IMR-90 (cell line): ENCODE measurements at regions not wholly inside any gene's neighbourhood (a gene's known extent, or its start where the extent isn't known, plus 50 kb on each side); places are given as distances from the start of the nearest gene placed in this dataset.

Experiments used
- ATAC-seq: fragments of 200-7000 bp; cut with Tn5 transposase; 2 replicates; pipeline ENCODE4 v1.9.1; 2020; ENCODE audit warnings: low read depth, mild to moderate bottlenecking, moderate library complexity
- BruUV-seq: library from RNA; stranded (reverse); fragments of 400-500 nt; replicated peaks from 2 replicates; lab custom pipeline; 2021; lab: Mats Ljungman, UMichigan
- CTCF ChIA-PET: fragments of 300-600 bp; formaldehyde crosslinking; extraction: SDS; loops from one replicate; lab custom pipeline; 2021; ENCODE audit warnings: antibody characterized with exemption; lab: Yijun Ruan, JAX
- POLR2A ChIA-PET: fragments of 300-600 bp; sonication (Branson Sonifier 250); formaldehyde crosslinking; loops from one replicate; lab custom pipeline; 2022; ENCODE audit warnings: antibody characterized with exemption; ENCODE audit not compliant: unreplicated experiment; lab: Charles Lee
- DNase-seq: peaks from one replicate; pipeline ENCODE4 v3.0.0; 2013
- H2AFZ ChIP-seq: replicated peaks from 2 replicates; pipeline ENCODE3; 2013; ENCODE audit warnings: low read length, mild to moderate bottlenecking; ENCODE audit not compliant: poor library complexity
- H2AK5ac ChIP-seq: 2 replicates; pipeline ENCODE4 v1.6.1; 2013; ENCODE audit warnings: low read depth, low read length, inconsistent platforms
- H2AK9ac ChIP-seq: replicated peaks from 2 replicates; pipeline ENCODE3; 2013; ENCODE audit warnings: mild to moderate bottlenecking, low read depth, low read length, moderate library complexity; ENCODE audit not compliant: poor library complexity
- H2BK120ac ChIP-seq: 2 replicates; pipeline ENCODE4 v1.6.1; 2013; ENCODE audit warnings: low read depth, low read length, inconsistent platforms
- H2BK15ac ChIP-seq: 3 replicates; pipeline ENCODE4 v1.6.1; 2013; ENCODE audit warnings: low read depth, low read length, inconsistent platforms
- H2BK20ac ChIP-seq: 2 replicates; pipeline ENCODE4 v1.6.1; 2013; ENCODE audit warnings: low read depth, mild to moderate bottlenecking, inconsistent platforms, low read length, moderate library complexity
- H2BK5ac ChIP-seq: 2 replicates; pipeline ENCODE4 v1.6.1; 2013; ENCODE audit warnings: mild to moderate bottlenecking, low read depth, low read length, inconsistent platforms; ENCODE audit not compliant: poor library complexity, severe bottlenecking
- H3K14ac ChIP-seq: replicated peaks from 2 replicates; pipeline ENCODE4 v1.6.1; 2013; ENCODE audit warnings: low read depth, low read length, inconsistent platforms
- H3K18ac ChIP-seq: 2 replicates; pipeline ENCODE4 v1.6.1; 2013; ENCODE audit warnings: low read depth, low read length, control low read depth
- H3K23ac ChIP-seq: 2 replicates; pipeline ENCODE4 v1.6.1; 2013; ENCODE audit warnings: low read depth, low read length, inconsistent platforms
- H3K27ac ChIP-seq: 2 replicates; pipeline ENCODE4 v1.5.1; 2013; ENCODE audit warnings: mild to moderate bottlenecking, control low read depth, low read length; ENCODE audit not compliant: insufficient read depth
- H3K27me3 ChIP-seq: 2 replicates; pipeline ENCODE4 v1.6.1; 2013; ENCODE audit warnings: low read length; ENCODE audit not compliant: control insufficient read depth, insufficient read depth
- H3K36me3 ChIP-seq: 2 replicates; pipeline ENCODE4 v1.6.1; 2013; ENCODE audit warnings: low read length, mixed read lengths; ENCODE audit not compliant: control insufficient read depth, insufficient read depth
- H3K4ac ChIP-seq: 2 replicates; pipeline ENCODE4 v1.6.1; 2013; ENCODE audit warnings: low read depth, low read length, inconsistent platforms
- H3K4me1 ChIP-seq: 2 replicates; pipeline ENCODE4 v1.6.1; 2013; ENCODE audit warnings: low read length, mixed read lengths; ENCODE audit not compliant: control insufficient read depth, insufficient read depth
- H3K4me2 ChIP-seq: 2 replicates; pipeline ENCODE4 v1.6.1; 2013; ENCODE audit warnings: low read depth, mild to moderate bottlenecking, control low read depth, low read length, moderate library complexity
- H3K4me3 ChIP-seq: 2 replicates; pipeline ENCODE4 v1.5.1; 2013; ENCODE audit warnings: low read depth, mild to moderate bottlenecking, control low read depth, low read length, moderate library complexity; ENCODE audit not compliant: insufficient read depth
- H3K56ac ChIP-seq: 2 replicates; pipeline ENCODE4 v1.6.1; 2013; ENCODE audit warnings: low read length, inconsistent platforms; ENCODE audit not compliant: insufficient read depth; ENCODE audit errors: extremely low read depth
- H3K79me1 ChIP-seq, 2 experiments: 2 replicates each; pipeline ENCODE4 v1.6.1; 2013; ENCODE audit warnings: low read length in 2 of 2, inconsistent platforms in 1 of 2, low read depth in 1 of 2
- H3K9ac ChIP-seq: 2 replicates; pipeline ENCODE4 v1.6.1; 2013; ENCODE audit warnings: low read depth, low read length, control low read depth
- H3K9me1 ChIP-seq: 2 replicates; pipeline ENCODE4 v1.6.1; 2013; ENCODE audit warnings: low read length, inconsistent platforms; ENCODE audit not compliant: insufficient read depth
- H3K9me3 ChIP-seq: 2 replicates; pipeline ENCODE4 v1.6.1; 2013; ENCODE audit warnings: low read length; ENCODE audit not compliant: control insufficient read depth, insufficient read depth
- H4K20me1 ChIP-seq: 2 replicates; pipeline ENCODE4 v1.6.1; 2013; ENCODE audit warnings: low read length, inconsistent platforms; ENCODE audit not compliant: insufficient read depth
- H4K5ac ChIP-seq: 2 replicates; pipeline ENCODE4 v1.6.1; 2013; ENCODE audit warnings: mild to moderate bottlenecking, low read depth, low read length, control low read depth
- H4K8ac ChIP-seq, 2 experiments: 2 replicates each; pipeline ENCODE4 v1.6.1; 2013; ENCODE audit warnings: low read depth in 2 of 2, low read length in 2 of 2, control low read depth in 1 of 2, inconsistent platforms in 1 of 2
- H4K91ac ChIP-seq: 2 replicates; pipeline ENCODE4 v1.6.1; 2013; ENCODE audit warnings: low read depth, low read length, inconsistent platforms; ENCODE audit not compliant: insufficient read depth
- BHLHE40 ChIP-seq: fragments of 150-350 bp; IDR thresholded peaks from 2 replicates; pipeline ENCODE4 v1.6.1; 2016; ENCODE audit warnings: mild to moderate bottlenecking, low read depth, low read length
- CEBPB ChIP-seq: IDR thresholded peaks from 2 replicates; pipeline ENCODE4 v1.6.1; 2012; ENCODE audit warnings: low read depth, low read length, improper control_type of control experiment
- CHD1 ChIP-seq: IDR thresholded peaks from 2 replicates; pipeline ENCODE4 v1.6.1; 2012; ENCODE audit warnings: low read depth, low read length, improper control_type of control experiment
- CTCF ChIP-seq: conservative IDR thresholded peaks from 2 replicates; pipeline ENCODE4 v1.5.1; 2012; ENCODE audit warnings: mild to moderate bottlenecking, low read depth, low read length, improper control_type of control experiment
- FOS ChIP-seq: fragments of 150-350 bp; IDR thresholded peaks from 2 replicates; pipeline ENCODE4 v1.6.1; 2016; ENCODE audit warnings: low read depth, low read length
- MAFK ChIP-seq: IDR thresholded peaks from 2 replicates; pipeline ENCODE4 v1.6.1; 2012; ENCODE audit warnings: low read depth, low read length, improper control_type of control experiment
- MAZ ChIP-seq: IDR thresholded peaks from 2 replicates; pipeline ENCODE4 v1.6.1; 2012; ENCODE audit warnings: low read depth, mild to moderate bottlenecking, low read length, improper control_type of control experiment, moderate library complexity, borderline replicate concordance
- MXI1 ChIP-seq: IDR thresholded peaks from 2 replicates; pipeline ENCODE4 v1.6.1; 2012; ENCODE audit warnings: low read depth, mild to moderate bottlenecking, low read length, moderate library complexity, borderline replicate concordance
- NFE2L2 ChIP-seq: fragments of 150-350 bp; IDR thresholded peaks from 2 replicates; pipeline ENCODE4 v1.6.1; 2016; ENCODE audit warnings: low read depth, mild to moderate bottlenecking, low read length
- POLR2A ChIP-seq: IDR thresholded peaks from 2 replicates; pipeline ENCODE4 v1.6.1; 2012; ENCODE audit warnings: mild to moderate bottlenecking, low read depth, low read length
- RAD21 ChIP-seq: IDR thresholded peaks from 2 replicates; pipeline ENCODE4 v1.6.1; 2012; ENCODE audit warnings: low read length, improper control_type of control experiment
- RCOR1 ChIP-seq: IDR thresholded peaks from 2 replicates; pipeline ENCODE4 v1.6.1; 2012; ENCODE audit warnings: mild to moderate bottlenecking, low read length, improper control_type of control experiment; ENCODE audit not compliant: insufficient replicate concordance
- RFX5 ChIP-seq: IDR thresholded peaks from 2 replicates; pipeline ENCODE4 v1.8.0; 2012; ENCODE audit warnings: low read depth, mild to moderate bottlenecking, low read length, moderate library complexity
- SMC3 ChIP-seq: fragments of 150-350 bp; IDR thresholded peaks from 2 replicates; pipeline ENCODE4 v1.6.1; 2016; ENCODE audit warnings: low read depth, mild to moderate bottlenecking, antibody characterized with exemption, low read length, moderate library complexity
- WGBS, 2 experiments: methylation state at CpG; one replicate each; pipeline versions ENCODE4 v1.1.5 to v1.1.7; 2013; ENCODE audit warnings: missing lambda C conversion rate in 2 of 2; ENCODE audit not compliant: insufficient read length in 1 of 2; ENCODE audit errors: extremely low coverage in 2 of 2; 5-methylcytosine and 5-hydroxymethylcytosine counted together
- dilution Hi-C: fragments of 300-500 bp; cut with HindIII; formaldehyde crosslinking; loops from one replicate; pipeline ENCODE4 v1.14.3; 2018; ENCODE audit warnings: low sequenced_read_pairs; ENCODE audit not compliant: unreplicated experiment
- in situ Hi-C: fragments of 300-500 bp; cut with MboI; formaldehyde crosslinking; loops from 3 replicates; pipeline ENCODE4 v1.14.3; 2019; ENCODE audit warnings: low sequenced_read_pairs, inconsistent platforms, mixed read lengths
- intact Hi-C: fragments of 100-400 bp; cut with micrococcal nuclease; formaldehyde crosslinking; loops from 2 replicates; pipeline ENCODE4 v1.10.0; 2022
- TF ChIP-seq, protein P1 (sequence below): fragments of 150-350 bp; IDR thresholded peaks from 2 replicates; pipeline ENCODE4 v1.6.1; 2016; ENCODE audit warnings: low read depth, mild to moderate bottlenecking, low read length, moderate library complexity, borderline replicate concordance
- TF ChIP-seq, protein P2 (sequence below): fragments of 150-350 bp; IDR thresholded peaks from 2 replicates; pipeline ENCODE4 v1.6.1; 2017; ENCODE audit warnings: mild to moderate bottlenecking, antibody characterized with exemption, low read length, low read depth

DNA sequence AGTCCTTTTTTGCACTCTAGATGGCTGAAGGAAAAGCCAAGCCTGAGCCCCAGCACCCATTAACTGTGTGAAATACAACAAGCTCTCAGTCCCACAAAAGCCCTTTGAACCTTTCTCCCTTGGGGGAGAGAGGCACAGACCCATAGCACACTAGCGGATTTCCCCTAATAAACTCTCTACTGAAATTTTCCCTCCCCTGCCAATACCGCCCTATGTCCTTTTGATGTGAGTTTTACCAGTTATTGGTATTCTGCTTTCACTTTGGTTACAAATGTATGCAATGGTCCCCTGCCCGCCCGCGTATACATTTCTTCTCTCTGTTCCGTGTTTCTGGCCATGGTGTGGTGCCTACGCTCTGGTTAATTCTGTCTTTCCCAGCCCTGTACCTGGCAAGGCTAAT lies 54.0 kb upstream of the MYO16 start:
- Histone ChIP-seq H3K18ac (no peak overlapping the region), H3K14ac (no peak overlapping the region), H2BK15ac (no peak overlapping the region), H2BK120ac (no peak overlapping the region), H3K4me3 (no peak overlapping the region), H3K23ac (no peak overlapping the region), H3K36me3 (no peaks in the 10 kb centered on the region), H3K27me3 (peaks cover 2% of the 10 kb centered on the region), H3K4ac (no peak overlapping the region), H2AK5ac (no peak overlapping the region), H3K79me1 (no peaks in the 10 kb centered on the region), H3K9me3 (no peaks in the 10 kb centered on the region; the same call in 1 of the 2 replicates), H2BK20ac (no peak overlapping the region), H4K20me1 (no peaks in the 10 kb centered on the region), H3K4me1 (no peaks in the 10 kb centered on the region), H4K8ac (no peak overlapping the region), H2BK5ac (no peak overlapping the region), H2AFZ (no peak overlapping the region), H3K4me2 (no peak overlapping the region), H3K27ac (no peak overlapping the region), H4K5ac (no peak overlapping the region), H3K56ac (no peak overlapping the region), H3K9me1 (no peaks in the 10 kb centered on the region), H4K91ac (no peak overlapping the region), H3K9ac (no peak overlapping the region), H2AK9ac (no peak overlapping the region)
- CTCF ChIA-PET: no interaction called here
- POLR2A ChIA-PET: no interaction called here
- in situ Hi-C loops: no loop called here
- BruUV-seq: no TSS peak
- ATAC-seq: no peak
- no peak for DNase-seq
- intact Hi-C loops: no loop called here
- dilution Hi-C loops: no loop called here
- WGBS, 2 experiments: no CpG with 5 or more reads among the region's 7 CpGs
- no peak for TF ChIP-seq CHD1
- TF ChIP-seq FOS: no peak
- TF ChIP-seq BHLHE40: no peak
- TF ChIP-seq, protein P1, sequence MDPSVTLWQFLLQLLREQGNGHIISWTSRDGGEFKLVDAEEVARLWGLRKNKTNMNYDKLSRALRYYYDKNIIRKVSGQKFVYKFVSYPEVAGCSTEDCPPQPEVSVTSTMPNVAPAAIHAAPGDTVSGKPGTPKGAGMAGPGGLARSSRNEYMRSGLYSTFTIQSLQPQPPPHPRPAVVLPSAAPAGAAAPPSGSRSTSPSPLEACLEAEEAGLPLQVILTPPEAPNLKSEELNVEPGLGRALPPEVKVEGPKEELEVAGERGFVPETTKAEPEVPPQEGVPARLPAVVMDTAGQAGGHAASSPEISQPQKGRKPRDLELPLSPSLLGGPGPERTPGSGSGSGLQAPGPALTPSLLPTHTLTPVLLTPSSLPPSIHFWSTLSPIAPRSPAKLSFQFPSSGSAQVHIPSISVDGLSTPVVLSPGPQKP: no peak
- TF ChIP-seq MXI1: no peak
- TF ChIP-seq RFX5: no peak
- TF ChIP-seq RAD21: no peak
- TF ChIP-seq, protein P2, sequence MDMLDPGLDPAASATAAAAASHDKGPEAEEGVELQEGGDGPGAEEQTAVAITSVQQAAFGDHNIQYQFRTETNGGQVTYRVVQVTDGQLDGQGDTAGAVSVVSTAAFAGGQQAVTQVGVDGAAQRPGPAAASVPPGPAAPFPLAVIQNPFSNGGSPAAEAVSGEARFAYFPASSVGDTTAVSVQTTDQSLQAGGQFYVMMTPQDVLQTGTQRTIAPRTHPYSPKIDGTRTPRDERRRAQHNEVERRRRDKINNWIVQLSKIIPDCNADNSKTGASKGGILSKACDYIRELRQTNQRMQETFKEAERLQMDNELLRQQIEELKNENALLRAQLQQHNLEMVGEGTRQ: no peak
- TF ChIP-seq SMC3: no peak
- TF ChIP-seq MAFK: no peak
- no peak for TF ChIP-seq MAZ
- TF ChIP-seq CTCF: no peak
- no peak for TF ChIP-seq POLR2A
- no peak for TF ChIP-seq CEBPB
- no peak for TF ChIP-seq NFE2L2
- TF ChIP-seq RCOR1: no peak
